ENCODE measurements at regions not wholly inside any gene's neighbourhood (a gene's known extent, or its start where the extent isn't known, plus 50 kb on each side); places are given as distances from the start of the nearest gene placed in this dataset.

DNA sequence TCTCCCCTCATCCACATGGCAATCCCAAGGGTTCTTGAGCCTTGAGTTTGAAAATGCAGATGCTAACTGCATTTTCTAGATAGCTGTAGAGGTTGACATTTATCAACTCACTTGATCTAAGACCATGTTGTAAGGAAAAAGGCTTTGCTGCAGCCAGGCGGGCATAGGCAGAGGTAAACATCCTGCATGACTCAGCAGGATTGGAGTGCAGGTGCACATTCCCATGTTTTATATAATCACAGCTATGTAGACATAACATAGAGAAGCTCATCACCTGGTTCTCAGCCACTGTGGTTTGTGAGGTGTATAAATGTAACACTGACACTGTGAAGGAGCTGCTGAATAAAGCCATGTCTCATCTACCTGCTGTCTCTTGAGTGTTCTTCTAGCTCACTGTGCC, 62.3 kb upstream of the PDE5A start:
- no peaks in the 10 kb centered on the region for H3K27me3 ChIP-seq (ENCODE audit: control insufficient read depth in 2 of 2, insufficient read depth in 2 of 2, low read length in 2 of 2)
- TF ChIP-seq NFE2 (IDR thresholded peaks at IDR 0.05; ENCODE audit: low read depth), result peak; percentile 21; the same call in 1 of the 2 replicates
- TF ChIP-seq KLF6 (CRISPR knock-in tag; IDR thresholded peaks at IDR 0.05; ENCODE audit: borderline replicate concordance), result no peak
- no peak overlapping the region for H3K9ac ChIP-seq (ENCODE audit: insufficient read depth in 1 of 2, low read depth in 2 of 2, low read length in 2 of 2)
- WGBS (ENCODE audit: insufficient coverage, low coverage, missing lambda C conversion rate), result 0% methylated on average over 1 of the region's 1 CpG
- no peaks in the 10 kb centered on the region for H4K20me1 ChIP-seq (replicated peaks; ENCODE audit: control insufficient read depth, insufficient read depth, low read length)
- ATAC-seq, result no peak
- H3K4me1 ChIP-seq (replicated peaks in 1 of 2; ENCODE audit: control insufficient read depth in 2 of 2, insufficient read depth in 2 of 2, low read length in 2 of 2), result no peaks in the 10 kb centered on the region
- no peak overlapping the region for H3K4me2 ChIP-seq (ENCODE audit: insufficient read depth, low read length)
- DNase-seq (ENCODE audit: extremely low read depth in 1 of 4, low spot score in 3 of 4), result peak in 1 of 4 experiments; percentile 2
- no TSS peak for BruUV-seq (replicated peaks)
- ChIA-PET CTCF (ENCODE audit: low intra/inter-chr PET ratio) (no interaction called here), POLR2A (no interaction called here)
- H3K27ac ChIP-seq (ENCODE audit: extremely low read depth, low read depth, low read length), result no peak overlapping the region
- H2AFZ ChIP-seq (ENCODE audit: low read depth, low read length), result no peak overlapping the region
- no peak overlapping the region for H3K4me3 ChIP-seq
- no peak for FAIRE-seq
- intact Hi-C loops (cut with micrococcal nuclease), result no loop called here
- no peaks in the 10 kb centered on the region for H3K36me3 ChIP-seq (ENCODE audit: control insufficient read depth, insufficient read depth, low read length)
- no peaks in the 10 kb centered on the region for H3K9me3 ChIP-seq (replicated peaks; ENCODE audit: control insufficient read depth, insufficient read depth, low read depth, low read length)
- in situ Hi-C loops (cut with MboI), result no loop called here
- H3K79me2 ChIP-seq (ENCODE audit: control insufficient read depth, insufficient read depth, low read length), result no peaks in the 10 kb centered on the region
- H3K9me1 ChIP-seq (ENCODE audit: control insufficient read depth, insufficient read depth, low read length), result no peaks in the 10 kb centered on the region

DNA sequence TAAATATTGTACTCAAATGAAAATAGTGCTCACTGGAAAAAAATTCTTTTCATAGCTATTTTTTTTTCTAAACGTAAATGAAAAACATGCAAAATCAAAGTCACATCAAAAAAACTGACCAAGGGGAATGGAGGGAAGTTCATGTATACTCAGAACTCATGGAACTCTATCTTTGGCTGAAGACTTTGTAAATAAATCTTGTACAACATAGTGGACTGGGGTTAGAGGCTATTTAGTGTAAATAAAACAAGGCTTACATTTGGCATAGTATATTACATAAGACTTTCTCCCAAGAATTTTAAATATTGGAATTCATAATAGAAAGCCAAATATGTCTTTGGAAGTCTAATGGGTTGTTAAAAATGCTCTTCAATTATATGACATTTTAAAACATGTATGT, 59.8 kb upstream of the PDE5A start:
- ChIA-PET CTCF (ENCODE audit: low intra/inter-chr PET ratio) (no interaction called here), POLR2A (interaction anchor here (0.9 kb wide), 1 partner anchor 12 kb away, joined by 3 read pairs; no protein-coding TSS in a partner anchor)
- WGBS (ENCODE audit: insufficient coverage, low coverage, missing lambda C conversion rate), result 0% methylated on average over 1 of the region's 1 CpG
- ATAC-seq, result no peak
- H3K4me3 ChIP-seq, result no peak overlapping the region
- no peaks in the 10 kb centered on the region for H3K4me1 ChIP-seq (replicated peaks in 1 of 2; ENCODE audit: control insufficient read depth in 2 of 2, insufficient read depth in 2 of 2, low read length in 2 of 2)
- BruUV-seq (replicated peaks), result no TSS peak
- no peak overlapping the region for H3K9ac ChIP-seq (ENCODE audit: insufficient read depth in 1 of 2, low read depth in 2 of 2, low read length in 2 of 2)
- intact Hi-C loops (cut with micrococcal nuclease), result no loop called here
- no peak for DNase-seq (ENCODE audit: extremely low read depth in 1 of 4, low spot score in 3 of 4)
- H3K27me3 ChIP-seq (ENCODE audit: control insufficient read depth in 2 of 2, insufficient read depth in 2 of 2, low read length in 2 of 2), result no peaks in the 10 kb centered on the region
- H3K9me1 ChIP-seq (ENCODE audit: control insufficient read depth, insufficient read depth, low read length), result no peaks in the 10 kb centered on the region
- H3K36me3 ChIP-seq (ENCODE audit: control insufficient read depth, insufficient read depth, low read length), result no peaks in the 10 kb centered on the region
- H3K4me2 ChIP-seq (ENCODE audit: insufficient read depth, low read length), result no peak overlapping the region
- no peaks in the 10 kb centered on the region for H4K20me1 ChIP-seq (replicated peaks; ENCODE audit: control insufficient read depth, insufficient read depth, low read length)
- FAIRE-seq, result no peak
- no peak overlapping the region for H2AFZ ChIP-seq (ENCODE audit: low read depth, low read length)
- no peaks in the 10 kb centered on the region for H3K9me3 ChIP-seq (replicated peaks; ENCODE audit: control insufficient read depth, insufficient read depth, low read depth, low read length)
- H3K27ac ChIP-seq (ENCODE audit: extremely low read depth, low read depth, low read length), result no peak overlapping the region
- H3K79me2 ChIP-seq (ENCODE audit: control insufficient read depth, insufficient read depth, low read length), result no peaks in the 10 kb centered on the region
- in situ Hi-C loops (cut with MboI), result no loop called here
- no peak for TF ChIP-seq ZNF274 (IDR thresholded peaks at IDR 0.05; ENCODE audit: borderline replicate concordance, low read depth, low read length)
- TF ChIP-seq, protein P1, sequence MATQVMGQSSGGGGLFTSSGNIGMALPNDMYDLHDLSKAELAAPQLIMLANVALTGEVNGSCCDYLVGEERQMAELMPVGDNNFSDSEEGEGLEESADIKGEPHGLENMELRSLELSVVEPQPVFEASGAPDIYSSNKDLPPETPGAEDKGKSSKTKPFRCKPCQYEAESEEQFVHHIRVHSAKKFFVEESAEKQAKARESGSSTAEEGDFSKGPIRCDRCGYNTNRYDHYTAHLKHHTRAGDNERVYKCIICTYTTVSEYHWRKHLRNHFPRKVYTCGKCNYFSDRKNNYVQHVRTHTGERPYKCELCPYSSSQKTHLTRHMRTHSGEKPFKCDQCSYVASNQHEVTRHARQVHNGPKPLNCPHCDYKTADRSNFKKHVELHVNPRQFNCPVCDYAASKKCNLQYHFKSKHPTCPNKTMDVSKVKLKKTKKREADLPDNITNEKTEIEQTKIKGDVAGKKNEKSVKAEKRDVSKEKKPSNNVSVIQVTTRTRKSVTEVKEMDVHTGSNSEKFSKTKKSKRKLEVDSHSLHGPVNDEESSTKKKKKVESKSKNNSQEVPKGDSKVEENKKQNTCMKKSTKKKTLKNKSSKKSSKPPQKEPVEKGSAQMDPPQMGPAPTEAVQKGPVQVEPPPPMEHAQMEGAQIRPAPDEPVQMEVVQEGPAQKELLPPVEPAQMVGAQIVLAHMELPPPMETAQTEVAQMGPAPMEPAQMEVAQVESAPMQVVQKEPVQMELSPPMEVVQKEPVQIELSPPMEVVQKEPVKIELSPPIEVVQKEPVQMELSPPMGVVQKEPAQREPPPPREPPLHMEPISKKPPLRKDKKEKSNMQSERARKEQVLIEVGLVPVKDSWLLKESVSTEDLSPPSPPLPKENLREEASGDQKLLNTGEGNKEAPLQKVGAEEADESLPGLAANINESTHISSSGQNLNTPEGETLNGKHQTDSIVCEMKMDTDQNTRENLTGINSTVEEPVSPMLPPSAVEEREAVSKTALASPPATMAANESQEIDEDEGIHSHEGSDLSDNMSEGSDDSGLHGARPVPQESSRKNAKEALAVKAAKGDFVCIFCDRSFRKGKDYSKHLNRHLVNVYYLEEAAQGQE (IDR thresholded peaks at IDR 0.05; ENCODE audit: borderline replicate concordance), result no peak
- TF ChIP-seq, protein P1 (CRISPR knock-in tag; IDR thresholded peaks at IDR 0.05; ENCODE audit: low read depth), result no peak
- TF ChIP-seq, protein P2, sequence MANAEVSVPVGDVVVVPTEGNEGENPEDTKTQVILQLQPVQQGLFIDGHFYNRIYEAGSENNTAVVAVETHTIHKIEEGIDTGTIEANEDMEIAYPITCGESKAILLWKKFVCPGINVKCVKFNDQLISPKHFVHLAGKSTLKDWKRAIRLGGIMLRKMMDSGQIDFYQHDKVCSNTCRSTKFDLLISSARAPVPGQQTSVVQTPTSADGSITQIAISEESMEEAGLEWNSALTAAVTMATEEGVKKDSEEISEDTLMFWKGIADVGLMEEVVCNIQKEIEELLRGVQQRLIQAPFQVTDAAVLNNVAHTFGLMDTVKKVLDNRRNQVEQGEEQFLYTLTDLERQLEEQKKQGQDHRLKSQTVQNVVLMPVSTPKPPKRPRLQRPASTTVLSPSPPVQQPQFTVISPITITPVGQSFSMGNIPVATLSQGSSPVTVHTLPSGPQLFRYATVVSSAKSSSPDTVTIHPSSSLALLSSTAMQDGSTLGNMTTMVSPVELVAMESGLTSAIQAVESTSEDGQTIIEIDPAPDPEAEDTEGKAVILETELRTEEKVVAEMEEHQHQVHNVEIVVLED (CRISPR knock-in tag; IDR thresholded peaks at IDR 0.05), result no peak
- TF ChIP-seq PRPF4 (IDR thresholded peaks at IDR 0.05; ENCODE audit: insufficient read depth, low read depth, low read length, poor library complexity, severe bottlenecking), result no peak

Data from K562 (cell line).